Superior temporal gyrus (tissue), 1 donor: ENCODE measurements at regions not wholly inside any gene's neighbourhood (a gene's known extent, or its start where the extent isn't known, plus 50 kb on each side); places are given as distances from the start of the nearest gene placed in this dataset.

ENCODE experiments used
- DNase-seq: peaks from one replicate; pipeline ENCODE4 v3.0.0-alpha.2; 2016; ENCODE audit errors: extremely low spot score

DNA sequence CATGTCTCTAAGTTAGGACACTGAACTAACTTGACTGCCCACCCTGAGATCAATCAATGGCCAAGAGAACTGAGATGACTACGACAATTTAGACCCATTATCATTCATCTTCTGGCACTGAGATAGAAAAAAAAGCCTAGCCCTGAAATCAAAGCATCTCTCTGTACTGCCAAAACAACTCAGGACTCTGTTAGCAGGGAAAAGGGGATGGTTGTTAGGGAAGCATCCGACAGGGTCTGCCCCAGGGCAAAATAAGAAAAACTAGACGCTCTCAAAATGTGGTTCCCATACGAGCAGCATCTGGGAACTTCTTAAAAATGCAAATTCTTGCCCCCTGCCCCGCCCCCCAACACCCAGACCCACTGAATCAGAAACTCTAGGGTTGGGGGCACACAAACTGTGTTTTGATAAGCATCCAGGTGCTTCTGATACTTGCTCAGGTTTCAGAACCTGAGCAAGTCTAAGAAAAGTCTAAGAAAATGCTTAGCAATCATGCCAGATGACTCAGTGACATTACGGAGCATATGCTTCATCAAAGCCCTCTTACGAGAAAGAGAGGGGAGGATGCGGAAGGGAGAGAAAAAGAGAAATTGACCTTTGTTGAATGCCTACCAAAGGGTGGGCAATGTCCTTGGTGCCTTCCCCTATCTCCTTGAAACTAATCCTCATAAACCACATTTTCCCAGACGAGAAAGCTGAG is 172.8 kb upstream of the HES1 start:
- no peak for DNase-seq

DNA sequence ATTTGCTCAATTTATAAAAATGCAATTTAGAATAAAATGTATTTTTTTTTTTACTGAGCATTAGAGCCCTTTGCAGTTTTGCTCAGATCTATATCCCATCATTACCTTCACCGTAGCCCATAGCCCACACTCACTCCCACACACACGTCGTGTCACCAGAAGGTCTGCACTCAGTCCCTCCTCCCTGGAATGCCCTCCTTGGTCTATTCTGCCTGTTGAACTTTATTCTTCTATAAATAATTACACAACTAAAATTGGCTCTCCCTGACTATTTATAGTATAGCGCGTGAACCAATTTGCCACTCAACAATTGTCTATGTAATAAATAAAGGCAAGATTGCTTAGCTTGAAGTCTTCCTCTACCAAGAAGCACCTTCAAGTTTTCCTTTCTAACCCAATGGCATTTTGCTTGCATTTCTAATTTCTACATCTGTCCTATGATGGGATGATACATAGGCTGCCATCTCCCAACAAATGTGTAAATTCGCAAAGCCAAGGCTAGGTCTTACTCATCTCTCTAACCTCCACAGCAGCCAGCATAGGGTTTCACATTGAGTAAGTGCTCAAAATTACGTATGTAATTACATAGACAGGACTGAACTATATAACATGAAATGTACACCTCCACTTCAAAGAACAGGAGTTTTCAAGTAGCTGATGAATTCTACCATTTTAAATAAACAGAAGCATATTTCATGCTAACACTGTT is 172.0 kb upstream of the HES1 start:
- DNase-seq = no peak

GRCh38 chr3:193964517-193964880 is 171.4 kb upstream of the HES1 start:
- no peak for DNase-seq

DNA sequence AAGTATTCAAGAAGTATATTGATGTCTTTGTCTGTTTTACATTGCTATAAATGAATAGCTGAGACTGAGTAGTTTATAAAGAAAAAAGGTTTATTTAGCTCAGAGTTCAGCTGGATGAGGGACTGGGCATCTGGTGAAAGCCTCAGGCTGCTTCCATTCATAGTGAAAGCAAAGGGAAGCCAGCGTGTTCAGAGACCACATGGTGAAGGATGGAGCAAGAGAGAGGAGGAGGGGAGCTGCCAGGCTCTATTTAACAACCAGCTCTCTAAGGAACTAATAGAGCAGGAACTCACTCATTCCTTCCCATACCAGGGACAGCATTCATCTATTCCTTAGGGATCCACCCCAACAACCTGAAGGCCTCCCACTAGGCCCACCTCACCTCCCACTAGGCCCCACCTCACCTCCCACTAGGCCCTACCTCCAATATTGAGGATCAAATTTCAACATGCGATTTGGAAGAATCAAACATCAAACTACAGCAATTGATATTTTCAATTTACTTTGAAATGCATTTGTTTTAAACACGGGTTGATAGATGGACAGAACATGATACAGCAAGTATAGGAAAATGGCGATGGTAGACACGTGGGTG is 167.5 kb upstream of the HES1 start:
- DNase-seq = no peak

DNA sequence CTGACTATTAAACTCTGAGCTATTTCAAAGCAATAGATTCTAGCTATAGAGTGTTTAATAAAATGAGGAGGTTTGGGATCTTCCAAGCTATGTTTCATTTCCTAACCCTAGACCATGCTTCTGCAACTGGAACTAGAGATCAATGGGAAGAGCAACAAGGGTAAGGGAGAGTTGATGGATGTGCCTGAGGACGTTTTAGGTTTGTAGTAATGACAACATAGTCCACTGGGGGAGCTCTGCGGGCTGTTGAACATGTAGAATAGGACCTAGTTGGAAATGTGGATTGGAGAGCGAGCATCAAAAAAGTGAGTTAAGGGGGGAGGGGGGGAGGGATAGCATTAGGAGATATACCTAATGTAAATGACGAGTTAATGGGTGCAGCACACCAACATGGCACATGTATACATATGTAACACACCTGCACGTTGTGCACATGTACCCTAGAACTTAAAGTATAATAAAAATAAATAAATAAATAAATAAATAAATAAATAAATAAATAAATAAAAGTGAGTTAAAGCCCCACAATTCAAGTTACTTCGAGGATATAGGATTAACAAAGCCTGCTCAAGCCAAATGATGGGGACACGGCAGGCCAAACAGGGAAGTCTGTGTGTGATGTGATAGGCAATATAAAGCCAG is 165.7 kb upstream of the HES1 start:
- peak; percentile 38 for DNase-seq

DNA sequence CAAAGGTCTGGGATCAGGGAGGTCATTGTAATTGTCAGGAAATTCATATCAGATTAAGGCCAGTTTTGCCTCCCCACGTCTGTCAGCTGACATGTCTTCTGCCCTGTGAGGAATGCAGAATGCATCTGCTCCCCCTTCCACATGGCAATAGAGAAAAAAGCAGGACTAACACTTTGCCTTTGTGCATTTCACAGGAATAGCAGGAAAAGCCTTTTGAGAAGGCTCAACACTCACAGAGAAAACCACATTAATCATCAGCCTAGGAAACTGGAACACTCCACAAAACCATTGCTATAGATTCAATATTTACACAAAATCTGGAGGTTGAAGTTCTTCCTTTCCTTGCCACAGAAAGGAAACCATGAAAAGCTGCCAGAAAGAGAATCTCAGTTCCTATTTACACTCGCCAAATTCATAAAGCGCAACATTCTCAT is 165.2 kb upstream of the HES1 start:
- no peak for DNase-seq

GRCh38 chr3:193971261-193971751 is 164.6 kb upstream of the HES1 start:
- DNase-seq = no peak

- no peak for DNase-seq
Observed at GRCh38 chr3:193971966-193972365, 164.0 kb upstream of the HES1 start.

- no peak for DNase-seq
Observed at GRCh38 chr3:193972832-193973231, 163.1 kb upstream of the HES1 start.

- no peak for DNase-seq
Observed at GRCh38 chr3:193974191-193974652, 161.7 kb upstream of the HES1 start.

DNA sequence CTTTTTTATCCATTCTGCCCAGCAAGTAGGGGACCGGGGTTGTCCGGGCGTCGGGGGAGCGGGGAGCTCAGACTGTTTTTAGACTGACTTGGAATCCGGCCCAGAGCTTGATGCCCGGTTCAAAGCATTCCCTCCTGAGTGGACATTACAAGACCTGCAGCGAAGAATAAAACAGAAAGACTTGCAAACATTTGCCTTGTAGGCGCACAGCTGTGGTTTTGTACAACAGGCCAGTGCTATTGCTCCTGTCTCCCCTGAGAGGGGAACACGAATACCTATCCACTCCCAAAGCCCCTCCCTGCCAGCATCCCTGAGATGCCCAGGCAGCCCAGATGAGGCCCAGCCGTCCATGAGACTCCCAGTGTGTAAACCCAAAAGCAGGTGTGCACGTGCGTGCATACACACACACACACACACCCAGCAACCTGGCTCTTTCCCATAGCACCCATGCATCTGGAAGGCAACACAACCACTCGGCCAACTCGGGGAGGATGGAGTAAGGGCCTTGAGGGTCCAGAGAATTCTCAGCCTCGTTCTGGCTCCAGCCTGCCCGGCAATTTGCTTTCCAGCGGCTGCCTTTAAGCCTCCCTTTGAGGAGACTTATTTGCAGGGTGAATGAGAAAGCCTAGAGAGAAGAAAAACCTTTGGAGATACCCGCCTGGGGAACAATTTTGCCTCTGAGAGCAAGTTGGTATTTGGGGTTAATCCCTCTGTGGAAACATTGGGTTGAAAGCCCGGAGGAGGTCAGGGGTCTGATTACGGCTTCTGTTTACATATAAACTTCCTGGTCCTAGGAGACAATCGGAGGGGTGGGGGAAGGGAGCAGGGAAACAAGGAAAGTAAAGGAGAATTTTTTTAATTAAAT is 161.0 kb upstream of the HES1 start:
- no peak for DNase-seq

- no peak for DNase-seq
Observed at GRCh38 chr3:193977622-193978021, 158.3 kb upstream of the HES1 start.

DNA sequence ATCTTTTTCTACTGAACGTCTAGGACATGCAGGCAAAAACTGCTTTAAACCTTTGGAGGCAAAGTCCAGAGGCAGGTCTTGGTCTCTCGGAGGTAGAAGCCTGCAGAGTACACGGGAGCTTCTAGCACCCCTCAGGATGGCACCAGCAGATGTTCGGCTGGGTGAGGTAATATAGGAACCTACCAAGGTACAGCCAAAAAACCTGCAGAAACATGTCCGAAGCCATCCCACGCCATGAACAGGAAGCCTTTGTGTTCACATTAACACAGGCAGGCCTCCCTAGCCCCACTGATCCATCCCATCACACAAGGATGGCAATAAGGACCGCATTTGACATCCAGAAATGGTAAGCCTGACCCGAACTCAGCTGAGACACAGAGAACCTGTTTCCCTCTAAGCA is 157.9 kb upstream of the HES1 start:
- DNase-seq = no peak

DNA sequence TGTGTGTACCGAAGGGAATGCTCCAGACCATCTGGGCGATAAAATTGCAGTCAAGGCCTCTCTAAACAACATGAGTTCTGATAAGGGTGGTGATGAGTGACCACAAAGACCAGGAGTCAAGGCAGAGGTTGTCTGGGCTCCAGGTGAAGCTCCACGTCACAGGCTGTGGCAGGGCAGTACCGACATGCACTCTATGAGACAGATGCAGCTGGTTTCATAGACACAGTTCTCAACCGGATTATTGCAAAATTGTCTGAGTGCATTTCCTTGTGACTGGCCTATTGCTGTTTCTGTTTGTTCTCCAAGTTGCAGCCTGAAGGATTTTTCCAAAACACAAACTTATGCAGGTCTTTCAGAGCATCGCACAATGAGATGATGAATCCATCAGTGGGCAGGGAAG is 157.5 kb upstream of the HES1 start:
- DNase-seq = no peak

DNA sequence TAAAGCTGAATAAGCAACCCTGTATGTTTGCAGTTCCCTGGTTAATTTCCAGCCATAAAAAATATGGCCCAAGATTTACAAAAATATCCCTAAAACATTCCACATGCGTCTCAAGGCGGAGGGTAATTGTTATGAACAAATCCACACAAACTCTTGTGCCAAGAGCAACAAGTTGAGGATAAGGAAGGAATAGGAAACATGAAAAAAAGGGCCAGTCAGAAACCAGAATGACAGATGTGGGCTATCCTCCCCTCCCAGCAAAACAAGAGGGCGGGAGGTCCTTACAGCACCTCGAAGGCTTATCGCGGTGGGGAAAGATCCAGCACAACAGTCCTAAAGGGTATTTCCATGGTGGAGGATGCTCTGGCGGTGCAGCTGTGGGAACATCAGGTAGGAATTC is 155.6 kb upstream of the HES1 start:
- no peak for DNase-seq

GRCh38 chr3:193980905-193981304 is 155.0 kb upstream of the HES1 start:
- no peak for DNase-seq

GRCh38 chr3:193981504-193981903 is 154.4 kb upstream of the HES1 start:
- DNase-seq = no peak

- no peak for DNase-seq
Observed at GRCh38 chr3:193982258-193982659, 153.7 kb upstream of the HES1 start.

- DNase-seq = no peak
Observed at GRCh38 chr3:193983846-193984818, 151.8 kb upstream of the HES1 start.

DNA sequence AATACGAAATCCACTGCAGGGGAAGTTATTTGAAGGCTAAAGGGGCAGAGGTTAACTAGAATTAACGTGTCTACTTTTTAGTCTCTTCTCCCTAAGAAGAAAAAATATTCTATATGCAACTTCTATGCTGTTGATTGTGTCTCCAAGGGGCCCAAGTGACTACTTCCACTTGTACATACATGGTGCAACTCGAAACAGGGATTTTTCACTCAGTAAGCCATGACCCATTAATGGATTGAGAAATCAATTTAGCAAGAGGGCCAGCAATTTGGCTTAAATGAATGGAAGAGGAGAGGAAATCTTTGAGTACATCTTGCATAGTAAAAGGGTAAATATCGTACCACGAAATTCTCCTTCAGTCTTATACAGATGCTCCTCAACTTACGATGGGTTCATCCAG is 151.1 kb upstream of the HES1 start:
- DNase-seq = no peak
